Neural progenitor cell (in vitro differentiated cells): ENCODE measurements at regions not wholly inside any gene's neighbourhood (a gene's known extent, or its start where the extent isn't known, plus 50 kb on each side); places are given as distances from the start of the nearest gene placed in this dataset.

Experiments
- EZH2 ChIP-seq: fragments of 200-600 bp; sonication (generic); IDR thresholded peaks from 2 replicates; pipeline ENCODE4 v1.6.1; 2017; ENCODE audit warnings: antibody characterized with exemption, mild to moderate bottlenecking, moderate library complexity
- EZH2phosphoT487 ChIP-seq: fragments of 200-600 bp; sonication (generic); IDR thresholded peaks from 2 replicates; pipeline ENCODE4 v1.6.1; 2017; ENCODE audit warnings: antibody characterized with exemption
- TF ChIP-seq, protein P1 (sequence below): fragments of 200-600 bp; sonication (generic); IDR thresholded peaks from 2 replicates; pipeline ENCODE4 v1.5.1; 2017; ENCODE audit warnings: antibody characterized with exemption, mild to moderate bottlenecking

- TF ChIP-seq, protein P1, sequence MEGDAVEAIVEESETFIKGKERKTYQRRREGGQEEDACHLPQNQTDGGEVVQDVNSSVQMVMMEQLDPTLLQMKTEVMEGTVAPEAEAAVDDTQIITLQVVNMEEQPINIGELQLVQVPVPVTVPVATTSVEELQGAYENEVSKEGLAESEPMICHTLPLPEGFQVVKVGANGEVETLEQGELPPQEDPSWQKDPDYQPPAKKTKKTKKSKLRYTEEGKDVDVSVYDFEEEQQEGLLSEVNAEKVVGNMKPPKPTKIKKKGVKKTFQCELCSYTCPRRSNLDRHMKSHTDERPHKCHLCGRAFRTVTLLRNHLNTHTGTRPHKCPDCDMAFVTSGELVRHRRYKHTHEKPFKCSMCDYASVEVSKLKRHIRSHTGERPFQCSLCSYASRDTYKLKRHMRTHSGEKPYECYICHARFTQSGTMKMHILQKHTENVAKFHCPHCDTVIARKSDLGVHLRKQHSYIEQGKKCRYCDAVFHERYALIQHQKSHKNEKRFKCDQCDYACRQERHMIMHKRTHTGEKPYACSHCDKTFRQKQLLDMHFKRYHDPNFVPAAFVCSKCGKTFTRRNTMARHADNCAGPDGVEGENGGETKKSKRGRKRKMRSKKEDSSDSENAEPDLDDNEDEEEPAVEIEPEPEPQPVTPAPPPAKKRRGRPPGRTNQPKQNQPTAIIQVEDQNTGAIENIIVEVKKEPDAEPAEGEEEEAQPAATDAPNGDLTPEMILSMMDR = no peak
- TF ChIP-seq EZH2 = no peak
- TF ChIP-seq EZH2phosphoT487 = no peak
Observed at GRCh38 chr9:127559247-127559680, 52.8 kb upstream of the STXBP1 start.
